ENCODE measurements at regions not wholly inside any gene's neighbourhood (a gene's known extent, or its start where the extent isn't known, plus 50 kb on each side); places are given as distances from the start of the nearest gene placed in this dataset.

- no peak overlapping the region for H3K4me3 ChIP-seq (replicated peaks in 1 of 3; ENCODE audit: insufficient read depth in 1 of 3, low read depth in 2 of 3, low read length in 3 of 3)
- H3K9me3 ChIP-seq (ENCODE audit: low read length) = no peaks in the 10 kb centered on the region
- H3K9ac ChIP-seq (ENCODE audit: insufficient read depth, low read depth, low read length) = no peak overlapping the region
- no peak for FAIRE-seq
- no peaks in the 10 kb centered on the region for H4K20me1 ChIP-seq (ENCODE audit: insufficient read depth, low read length)
- no peak overlapping the region for H3K27ac ChIP-seq (ENCODE audit: extremely low read length, insufficient read depth, low read length)
- CTCF ChIA-PET (ENCODE audit: low intra/inter-chr PET ratio, low total read pairs) = no interaction called here
- in situ Hi-C loops (cut with HindIII; ENCODE audit: extremely low pct_ligation_motif_present, low pct_unique_long_range_greater_than_20kb) (no loop called here), intact Hi-C loops (cut with micrococcal nuclease; ENCODE audit: unreplicated experiment) (no loop called here)
- WGBS (ENCODE audit: low lambda C conversion rate) = 6% methylated on average over 3 of the region's 3 CpGs
- POLR2A ChIA-PET = no interaction called here
- H3K36me3 ChIP-seq (replicated peaks in 1 of 2; ENCODE audit: control insufficient read depth in 1 of 2, insufficient read depth in 2 of 2, low read length in 2 of 2) = no peaks in the 10 kb centered on the region
- ATAC-seq = no peak
- H3K27me3 ChIP-seq (ENCODE audit: control insufficient read depth in 1 of 2, insufficient read depth in 2 of 2, low read length in 2 of 2) = no peaks in the 10 kb centered on the region
- H2AFZ ChIP-seq (ENCODE audit: low read length) = no peak overlapping the region
- no peak overlapping the region for H3K4me2 ChIP-seq (ENCODE audit: low read depth, low read length)
- no TSS peak for BruUV-seq (replicated peaks)
- H3K79me2 ChIP-seq (ENCODE audit: insufficient read depth, low read length) = no peaks in the 10 kb centered on the region
- DNase-seq (ENCODE audit: low spot score) = no peak
- H3K4me1 ChIP-seq (ENCODE audit: insufficient read depth, low read length) = no peaks in the 10 kb centered on the region
- TF ChIP-seq ZNF317 (CRISPR knock-in tag; IDR thresholded peaks at IDR 0.05) (no peak), KIAA2018 (CRISPR knock-in tag; IDR thresholded peaks at IDR 0.05; ENCODE audit: borderline replicate concordance) (no peak), ZNF431 (CRISPR knock-in tag; IDR thresholded peaks at IDR 0.05; ENCODE audit: borderline replicate concordance, low read depth) (no peak), MZF1 (CRISPR knock-in tag; IDR thresholded peaks at IDR 0.05; ENCODE audit: borderline replicate concordance) (no peak), JUNB (CRISPR knock-in tag; IDR thresholded peaks at IDR 0.05; ENCODE audit: borderline replicate concordance) (no peak), MYNN (CRISPR knock-in tag; IDR thresholded peaks at IDR 0.05; ENCODE audit: low read depth) (no peak), HNF4A (CRISPR knock-in tag; IDR thresholded peaks at IDR 0.05) (no peak), CBX5 (CRISPR knock-in tag; IDR thresholded peaks at IDR 0.05; ENCODE audit: borderline replicate concordance) (no peak), HNRNPUL1 (IDR thresholded peaks at IDR 0.05; ENCODE audit: low read depth, low read length) (no peak), ZNF280B (CRISPR knock-in tag; IDR thresholded peaks at IDR 0.05; ENCODE audit: borderline replicate concordance) (no peak), ZNF337 (CRISPR knock-in tag; IDR thresholded peaks at IDR 0.05; ENCODE audit: borderline replicate concordance, low read depth) (no peak), RBM39 (IDR thresholded peaks at IDR 0.05; ENCODE audit: low read depth, low read length, poor library complexity, severe bottlenecking) (no peak), RFXAP (CRISPR knock-in tag; IDR thresholded peaks at IDR 0.05; ENCODE audit: borderline replicate concordance) (no peak)
- TF ChIP-seq, protein P1, sequence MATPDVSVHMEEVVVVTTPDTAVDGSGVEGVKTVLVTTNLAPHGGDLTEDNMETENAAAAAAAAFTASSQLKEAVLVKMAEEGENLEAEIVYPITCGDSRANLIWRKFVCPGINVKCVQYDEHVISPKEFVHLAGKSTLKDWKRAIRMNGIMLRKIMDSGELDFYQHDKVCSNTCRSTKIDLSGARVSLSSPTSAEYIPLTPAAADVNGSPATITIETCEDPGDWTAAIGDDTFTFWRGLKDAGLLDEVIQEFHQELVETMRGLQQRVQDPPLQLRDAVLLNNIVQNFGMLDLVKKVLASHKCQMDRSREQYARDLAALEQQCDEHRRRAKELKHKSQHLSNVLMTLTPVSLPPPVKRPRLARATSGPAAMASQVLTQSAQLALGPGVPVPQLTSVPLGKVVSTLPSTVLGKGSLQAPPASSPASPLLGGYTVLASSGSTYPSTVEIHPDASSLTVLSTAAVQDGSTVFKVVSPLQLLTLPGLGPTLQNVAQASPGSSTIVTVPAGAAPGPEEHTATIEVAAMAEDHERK (CRISPR knock-in tag; IDR thresholded peaks at IDR 0.05; ENCODE audit: low read depth) = no peak
Observed at GRCh38 chr3:63150880-63151279, 127.2 kb upstream of the SYNPR start.
